Adrenal gland (tissue), 5 donors: ENCODE measurements at regions not wholly inside any gene's neighbourhood (a gene's known extent, or its start where the extent isn't known, plus 50 kb on each side); places are given as distances from the start of the nearest gene placed in this dataset.

ENCODE experiments used
- POLR2A ChIP-seq, 2 donors: fragments of 450-650 bp; IDR thresholded peaks; one replicate each; pipeline ENCODE4 v1.6.1; 2017; ENCODE audit warnings: antibody characterized with exemption in 2 of 2, mild to moderate bottlenecking in 2 of 2, moderate library complexity in 1 of 2
- TF ChIP-seq, protein P1 (sequence below), 6 experiments: fragments of 450-650 bp in 4 of 6; fragments of 200-600 bp in 2 of 6; sonication (generic) in 1 of 6; IDR thresholded peaks; 1 replicate in 5 of 6; 2 replicates in 1 of 6; pipeline versions ENCODE4 v1.5.1 to v1.8.0; 2016 to 2021; ENCODE audit warnings: antibody characterized with exemption in 6 of 6, mild to moderate bottlenecking in 2 of 6, moderate library complexity in 1 of 6
- donor health status: DM: no; HTN: no; CAD: no.

DNA sequence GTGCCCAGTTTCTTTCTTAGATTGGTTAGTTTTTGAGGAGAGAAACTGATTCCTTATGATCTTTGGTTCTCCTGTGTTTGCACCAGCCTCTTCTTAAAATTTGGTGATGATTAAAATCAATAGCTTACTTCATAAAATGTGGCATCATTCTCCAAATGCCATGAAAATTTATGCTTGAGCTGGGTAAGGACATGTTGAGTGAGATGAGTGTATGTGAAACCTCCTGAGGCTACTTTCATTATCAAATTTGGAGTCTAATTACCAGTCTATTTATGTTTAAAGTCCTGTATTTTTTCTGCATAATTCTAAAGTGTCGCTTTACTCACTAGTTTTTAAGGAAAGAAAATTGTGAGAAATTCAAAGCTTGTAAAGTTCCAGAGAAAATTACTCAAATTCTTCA, 102.1 kb downstream of the DIPK2A start:
- TF ChIP-seq, protein P1, sequence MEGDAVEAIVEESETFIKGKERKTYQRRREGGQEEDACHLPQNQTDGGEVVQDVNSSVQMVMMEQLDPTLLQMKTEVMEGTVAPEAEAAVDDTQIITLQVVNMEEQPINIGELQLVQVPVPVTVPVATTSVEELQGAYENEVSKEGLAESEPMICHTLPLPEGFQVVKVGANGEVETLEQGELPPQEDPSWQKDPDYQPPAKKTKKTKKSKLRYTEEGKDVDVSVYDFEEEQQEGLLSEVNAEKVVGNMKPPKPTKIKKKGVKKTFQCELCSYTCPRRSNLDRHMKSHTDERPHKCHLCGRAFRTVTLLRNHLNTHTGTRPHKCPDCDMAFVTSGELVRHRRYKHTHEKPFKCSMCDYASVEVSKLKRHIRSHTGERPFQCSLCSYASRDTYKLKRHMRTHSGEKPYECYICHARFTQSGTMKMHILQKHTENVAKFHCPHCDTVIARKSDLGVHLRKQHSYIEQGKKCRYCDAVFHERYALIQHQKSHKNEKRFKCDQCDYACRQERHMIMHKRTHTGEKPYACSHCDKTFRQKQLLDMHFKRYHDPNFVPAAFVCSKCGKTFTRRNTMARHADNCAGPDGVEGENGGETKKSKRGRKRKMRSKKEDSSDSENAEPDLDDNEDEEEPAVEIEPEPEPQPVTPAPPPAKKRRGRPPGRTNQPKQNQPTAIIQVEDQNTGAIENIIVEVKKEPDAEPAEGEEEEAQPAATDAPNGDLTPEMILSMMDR (IDR thresholded peaks at IDR 0.05): no peak
- TF ChIP-seq POLR2A (IDR thresholded peaks at IDR 0.05): no peak
